WTC11 (cell line): ENCODE measurements at regions not wholly inside any gene's neighbourhood (a gene's known extent, or its start where the extent isn't known, plus 50 kb on each side); places are given as distances from the start of the nearest gene placed in this dataset.

ENCODE experiments used
- ATF1 ChIP-seq: sonication (generic); formaldehyde crosslinking; IDR thresholded peaks from 2 replicates; pipeline ENCODE4 v1.8.1; 2023; ENCODE audit warnings: mild to moderate bottlenecking, moderate library complexity, missing genetic modification reagents
- CTCF ChIP-seq: fragments of 200-600 bp; IDR thresholded peaks from 2 replicates; pipeline ENCODE4 v1.8.0; 2022; ENCODE audit warnings: antibody characterized with exemption
- MAX ChIP-seq: sonication (generic); formaldehyde crosslinking; IDR thresholded peaks from 2 replicates; pipeline ENCODE4 v1.8.0; 2022; ENCODE audit warnings: mild to moderate bottlenecking, missing genetic modification reagents
- MXD4 ChIP-seq: fragments of 250-450 bp; sonication (Bioruptor Pico); IDR thresholded peaks from 2 replicates; pipeline ENCODE4 v1.8.0; 2021; ENCODE audit warnings: mild to moderate bottlenecking, moderate library complexity, borderline replicate concordance
- NR3C1 ChIP-seq: sonication (generic); formaldehyde crosslinking; conservative IDR thresholded peaks from 2 replicates; pipeline ENCODE4 v1.8.1; 2023; ENCODE audit warnings: low read depth, mild to moderate bottlenecking, missing genetic modification reagents
- TCF7 ChIP-seq: sonication (generic); formaldehyde crosslinking; IDR thresholded peaks from 2 replicates; pipeline ENCODE4 v1.8.0; 2022; ENCODE audit warnings: mild to moderate bottlenecking, low read depth, missing genetic modification reagents, moderate library complexity
- ZNF138 ChIP-seq: sonication (generic); formaldehyde crosslinking; conservative IDR thresholded peaks from 2 replicates; pipeline ENCODE4 v1.8.1; 2022; ENCODE audit warnings: mild to moderate bottlenecking, moderate library complexity, missing genetic modification reagents

GRCh38 chr9:21674894-21675293 is 127.5 kb upstream of the MTAP start:
- no peak for TF ChIP-seq MAX (CRISPR knock-in tag)
- TF ChIP-seq ZNF138 (CRISPR knock-in tag): no peak
- TF ChIP-seq CTCF: no peak
- TF ChIP-seq TCF7 (CRISPR knock-in tag): no peak
- no peak for TF ChIP-seq MXD4
- no peak for TF ChIP-seq ATF1 (CRISPR knock-in tag)
- TF ChIP-seq NR3C1 (CRISPR knock-in tag): no peak
